Nephron (organoid): ENCODE measurements at regions not wholly inside any gene's neighbourhood (a gene's known extent, or its start where the extent isn't known, plus 50 kb on each side); places are given as distances from the start of the nearest gene placed in this dataset.

Source experiments
- H3K27ac Mint-ChIP-seq, 3 experiments: 2 replicates each; pipeline ENCODE4 v1.8.0; 2020; ENCODE audit warnings: mixed read lengths in 3 of 3, mild to moderate bottlenecking in 2 of 3, moderate library complexity in 1 of 3
- H3K27me3 Mint-ChIP-seq: 2 replicates; pipeline ENCODE4 v1.8.0; 2021; ENCODE audit warnings: low read depth, mild to moderate bottlenecking, moderate library complexity, mixed read lengths
- H3K36me3 Mint-ChIP-seq: 2 replicates; pipeline ENCODE4 v1.8.0; 2020; ENCODE audit warnings: low read depth, mixed read lengths
- H3K4me1 Mint-ChIP-seq: 2 replicates; pipeline ENCODE4 v1.8.0; 2020; ENCODE audit warnings: mixed read lengths
- H3K4me3 Mint-ChIP-seq, 3 experiments: 2 replicates each; pipeline ENCODE4 v1.8.0; 2020; ENCODE audit warnings: mild to moderate bottlenecking in 3 of 3, mixed read lengths in 3 of 3, moderate library complexity in 2 of 3
- H3K9me3 Mint-ChIP-seq: 2 replicates; pipeline ENCODE4 v1.8.0; 2020; ENCODE audit warnings: mixed read lengths
- CTCF ChIP-seq, 3 experiments: fragments of 200-600 bp; sonication (generic); IDR thresholded peaks; one replicate each; pipeline ENCODE4 v1.5.0; 2021; ENCODE audit warnings: antibody characterized with exemption in 3 of 3; ENCODE audit not compliant: unreplicated experiment in 3 of 3

GRCh38 chr4:103998756-103999155, 279.0 kb upstream of the TACR3 start:
- H3K9me3 Mint-ChIP-seq = peaks cover 17% of the 10 kb centered on the region
- TF ChIP-seq CTCF (IDR thresholded peaks at IDR 0.05; ENCODE audit: unreplicated experiment in 3 of 3) = no peak
- no peak overlapping the region for H3K4me3 Mint-ChIP-seq
- no peaks in the 10 kb centered on the region for H3K36me3 Mint-ChIP-seq
- H3K27ac Mint-ChIP-seq = no peak overlapping the region
- no peaks in the 10 kb centered on the region for H3K27me3 Mint-ChIP-seq
- H3K4me1 Mint-ChIP-seq = peaks cover 12% of the 10 kb centered on the region

- no peaks in the 10 kb centered on the region for H3K27me3 Mint-ChIP-seq
These were observed 276.9 kb upstream of the TACR3 start for GRCh38 chr4:103996637-103997036.

GRCh38 chr4:103996064-103996463, 276.3 kb upstream of the TACR3 start:
- H3K36me3 Mint-ChIP-seq = no peaks in the 10 kb centered on the region
- peaks cover 12% of the 10 kb centered on the region for H3K4me1 Mint-ChIP-seq
- H3K9me3 Mint-ChIP-seq = peaks cover 16% of the 10 kb centered on the region
- no peaks in the 10 kb centered on the region for H3K27me3 Mint-ChIP-seq
- peak in 2 of 3 experiments; percentile 21 to 31 for TF ChIP-seq CTCF (IDR thresholded peaks at IDR 0.05; ENCODE audit: unreplicated experiment in 3 of 3)
- peak overlapping the region; percentile 37 to 65 (median 59) for H3K27ac Mint-ChIP-seq
- H3K4me3 Mint-ChIP-seq = peak overlapping the region in 2 of 3 experiments; percentile 3 to 35

More at GRCh38 chr4:103996637-103997036, 276.9 kb upstream of the TACR3 start:
- Mint-ChIP-seq H3K9me3 (peaks cover 13% of the 10 kb centered on the region), H3K4me1 (peaks cover 12% of the 10 kb centered on the region), H3K27ac (peak overlapping the region; percentile 37 to 65 (median 59)), H3K36me3 (no peaks in the 10 kb centered on the region), H3K4me3 (peak overlapping the region in 1 of 3 experiments; percentile 18)
- TF ChIP-seq CTCF (IDR thresholded peaks at IDR 0.05; ENCODE audit: unreplicated experiment in 3 of 3) = no peak

GRCh38 chr4:103994059-103994458, 274.3 kb upstream of the TACR3 start:
- no peaks in the 10 kb centered on the region for H3K27me3 Mint-ChIP-seq
- no peaks in the 10 kb centered on the region for H3K36me3 Mint-ChIP-seq
- H3K27ac Mint-ChIP-seq = no peak overlapping the region
- no peak for TF ChIP-seq CTCF (IDR thresholded peaks at IDR 0.05; ENCODE audit: unreplicated experiment in 3 of 3)
- H3K9me3 Mint-ChIP-seq = peaks cover 20% of the 10 kb centered on the region
- peaks cover 12% of the 10 kb centered on the region for H3K4me1 Mint-ChIP-seq
- H3K4me3 Mint-ChIP-seq = no peak overlapping the region

- H3K9me3 Mint-ChIP-seq = no peaks in the 10 kb centered on the region
- no peaks in the 10 kb centered on the region for H3K4me1 Mint-ChIP-seq
- no peak for TF ChIP-seq CTCF (IDR thresholded peaks at IDR 0.05; ENCODE audit: unreplicated experiment in 3 of 3)
- no peak overlapping the region for H3K27ac Mint-ChIP-seq
- H3K27me3 Mint-ChIP-seq = no peaks in the 10 kb centered on the region
- H3K4me3 Mint-ChIP-seq = no peak overlapping the region
- H3K36me3 Mint-ChIP-seq = no peaks in the 10 kb centered on the region
These were observed 262.7 kb upstream of the TACR3 start for GRCh38 chr4:103982454-103982853.

- Mint-ChIP-seq H3K4me1 (no peaks in the 10 kb centered on the region), H3K27me3 (no peaks in the 10 kb centered on the region), H3K9me3 (peaks cover 10% of the 10 kb centered on the region), H3K27ac (no peak overlapping the region), H3K36me3 (no peaks in the 10 kb centered on the region), H3K4me3 (no peak overlapping the region)
- TF ChIP-seq CTCF (IDR thresholded peaks at IDR 0.05; ENCODE audit: unreplicated experiment in 3 of 3) = no peak
These were observed 228.6 kb upstream of the TACR3 start for GRCh38 chr4:103948244-103949018.
